Gastrocnemius medialis (tissue), 4 donors: ENCODE measurements at regions not wholly inside any gene's neighbourhood (a gene's known extent, or its start where the extent isn't known, plus 50 kb on each side); places are given as distances from the start of the nearest gene placed in this dataset.

Experiments
- ATAC-seq, 2 donors: fragments of 150-250 bp; one replicate each; pipeline ENCODE4 v1.9.1; 2016
- DNase-seq, 2 donors: peaks; one replicate each; pipeline ENCODE4 v3.0.0-alpha.2; 2019
- H3K27ac ChIP-seq, 4 donors: fragments of 200-600 bp; sonication (generic); 1 replicate in 1 of 4; 2 replicates in 3 of 4; pipeline ENCODE4 v1.5.1; 2016 to 2018; ENCODE audit warnings: mild to moderate bottlenecking in 2 of 4, moderate library complexity in 1 of 4
- H3K27me3 ChIP-seq, 3 donors: fragments of 200-600 bp; sonication (generic) in 2 of 3; 1 replicate in 1 of 3; 2 replicates in 2 of 3; pipeline versions ENCODE4 v1.5.1 to v1.6.0; 2016 to 2019; ENCODE audit warnings: mild to moderate bottlenecking in 1 of 3, moderate library complexity in 1 of 3
- H3K36me3 ChIP-seq, 2 donors: fragments of 200-600 bp; sonication (generic) in 1 of 2; one replicate each; pipeline ENCODE4 v1.5.1; 2017 to 2018
- H3K4me1 ChIP-seq, 2 donors: fragments of 200-600 bp; sonication (generic) in 1 of 2; one replicate each; pipeline ENCODE4 v1.5.1; 2016 to 2017; ENCODE audit warnings: mild to moderate bottlenecking in 2 of 2
- H3K4me3 ChIP-seq, 4 donors: fragments of 200-600 bp; sonication (generic) in 3 of 4; 1 replicate in 1 of 4; 2 replicates in 3 of 4; pipeline ENCODE4 v1.5.1; 2016 to 2019; ENCODE audit warnings: mild to moderate bottlenecking in 2 of 4
- H3K9me3 ChIP-seq, 3 donors: fragments of 200-600 bp; sonication (generic) in 2 of 3; 1 replicate in 1 of 3; 2 replicates in 2 of 3; pipeline ENCODE4 v1.5.1; 2016 to 2019
- POLR2A ChIP-seq, 2 donors: fragments of 450-650 bp; IDR thresholded peaks; one replicate each; pipeline ENCODE4 v1.6.1; 2017; ENCODE audit warnings: antibody characterized with exemption in 2 of 2, mild to moderate bottlenecking in 2 of 2, moderate library complexity in 2 of 2
- in situ Hi-C, 4 donors: fragments of 200-750 bp; cut with MboI; loops; one replicate each; pipeline versions ENCODE4 v1.15.0 to v1.8.0; 2017; ENCODE audit warnings: low sequenced_read_pairs in 4 of 4
- intact Hi-C: fragments of 100-400 bp; cut with DNase I; formaldehyde crosslinking; loops from one replicate; pipeline ENCODE4 v1.15.1; 2023; ENCODE audit warnings: low total_unique reads
- TF ChIP-seq, protein P1 (sequence below), 5 experiments: fragments of 450-650 bp in 3 of 5; fragments of 200-600 bp in 2 of 5; sonication (generic) in 2 of 5; IDR thresholded peaks in 4 of 5; conservative IDR thresholded peaks in 1 of 5; 1 replicate in 4 of 5; 2 replicates in 1 of 5; pipeline ENCODE4 v1.5.1; 2016 to 2019; ENCODE audit warnings: antibody characterized with exemption in 5 of 5, mild to moderate bottlenecking in 3 of 5, moderate library complexity in 3 of 5

DNA sequence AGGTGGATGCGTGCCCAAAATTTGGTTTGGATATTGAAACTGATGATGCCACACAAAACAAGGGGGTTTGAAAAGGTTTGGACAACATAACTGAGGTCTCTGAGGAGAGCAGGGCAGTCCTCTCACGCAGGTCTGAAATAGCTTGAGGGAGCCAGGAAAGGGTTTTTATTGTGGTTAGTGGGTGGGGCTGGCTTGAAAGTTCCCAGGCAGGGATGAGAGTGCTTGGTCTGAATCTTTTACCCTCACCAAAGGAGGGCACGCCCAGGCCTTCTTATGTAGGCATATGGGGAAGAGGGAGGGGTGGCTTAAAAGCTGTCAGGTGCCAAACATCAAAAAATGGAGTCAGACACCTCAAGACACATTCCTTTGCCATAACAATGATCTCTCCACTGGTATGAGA is 493.1 kb upstream of the CCDC196 start:
- ATAC-seq (no peak), DNase-seq (no peak)
- Histone ChIP-seq H3K27me3 (no peaks in the 10 kb centered on the region), H3K36me3 (no peaks in the 10 kb centered on the region), H3K4me3 (no peak overlapping the region), H3K9me3 (no peaks in the 10 kb centered on the region), H3K27ac (no peak overlapping the region), H3K4me1 (no peaks in the 10 kb centered on the region)
- intact Hi-C loops (no loop called here), in situ Hi-C loops (no loop called here)
- TF ChIP-seq, protein P1, sequence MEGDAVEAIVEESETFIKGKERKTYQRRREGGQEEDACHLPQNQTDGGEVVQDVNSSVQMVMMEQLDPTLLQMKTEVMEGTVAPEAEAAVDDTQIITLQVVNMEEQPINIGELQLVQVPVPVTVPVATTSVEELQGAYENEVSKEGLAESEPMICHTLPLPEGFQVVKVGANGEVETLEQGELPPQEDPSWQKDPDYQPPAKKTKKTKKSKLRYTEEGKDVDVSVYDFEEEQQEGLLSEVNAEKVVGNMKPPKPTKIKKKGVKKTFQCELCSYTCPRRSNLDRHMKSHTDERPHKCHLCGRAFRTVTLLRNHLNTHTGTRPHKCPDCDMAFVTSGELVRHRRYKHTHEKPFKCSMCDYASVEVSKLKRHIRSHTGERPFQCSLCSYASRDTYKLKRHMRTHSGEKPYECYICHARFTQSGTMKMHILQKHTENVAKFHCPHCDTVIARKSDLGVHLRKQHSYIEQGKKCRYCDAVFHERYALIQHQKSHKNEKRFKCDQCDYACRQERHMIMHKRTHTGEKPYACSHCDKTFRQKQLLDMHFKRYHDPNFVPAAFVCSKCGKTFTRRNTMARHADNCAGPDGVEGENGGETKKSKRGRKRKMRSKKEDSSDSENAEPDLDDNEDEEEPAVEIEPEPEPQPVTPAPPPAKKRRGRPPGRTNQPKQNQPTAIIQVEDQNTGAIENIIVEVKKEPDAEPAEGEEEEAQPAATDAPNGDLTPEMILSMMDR (IDR thresholded peaks at IDR 0.05 in 4 of 5, conservative IDR thresholded peaks at IDR 0.05 in 1 of 5): no peak
- TF ChIP-seq POLR2A (IDR thresholded peaks at IDR 0.05): no peak

DNA sequence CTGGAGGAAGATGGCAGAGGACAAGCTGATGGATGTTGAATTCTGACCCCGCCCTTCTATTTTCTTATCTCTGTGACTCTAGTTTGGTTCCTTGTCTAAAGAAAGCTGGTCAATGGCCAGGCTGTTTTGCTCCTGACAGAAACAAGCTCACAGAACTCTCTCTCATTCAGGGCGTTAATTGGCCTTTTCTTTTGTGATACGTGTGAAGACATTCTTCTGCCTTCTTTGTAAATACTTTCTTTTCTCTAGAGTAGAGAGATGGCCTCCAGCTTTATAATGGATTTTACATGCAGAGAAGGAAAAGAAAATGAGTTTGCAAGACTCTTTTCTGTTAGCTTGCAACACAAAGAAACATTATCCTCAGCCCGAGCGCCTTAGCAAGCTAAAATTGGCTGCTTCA is 492.2 kb upstream of the CCDC196 start:
- no peaks in the 10 kb centered on the region for H3K27me3 ChIP-seq
- no peak for ATAC-seq
- no peaks in the 10 kb centered on the region for H3K4me1 ChIP-seq
- no peak overlapping the region for H3K27ac ChIP-seq
- no peaks in the 10 kb centered on the region for H3K36me3 ChIP-seq
- H3K4me3 ChIP-seq: no peak overlapping the region
- intact Hi-C loops (no loop called here), in situ Hi-C loops (no loop called here)
- H3K9me3 ChIP-seq: no peaks in the 10 kb centered on the region
- no peak for DNase-seq
- TF ChIP-seq, protein P1 (IDR thresholded peaks at IDR 0.05 in 4 of 5, conservative IDR thresholded peaks at IDR 0.05 in 1 of 5): no peak
- TF ChIP-seq POLR2A (IDR thresholded peaks at IDR 0.05): no peak

DNA sequence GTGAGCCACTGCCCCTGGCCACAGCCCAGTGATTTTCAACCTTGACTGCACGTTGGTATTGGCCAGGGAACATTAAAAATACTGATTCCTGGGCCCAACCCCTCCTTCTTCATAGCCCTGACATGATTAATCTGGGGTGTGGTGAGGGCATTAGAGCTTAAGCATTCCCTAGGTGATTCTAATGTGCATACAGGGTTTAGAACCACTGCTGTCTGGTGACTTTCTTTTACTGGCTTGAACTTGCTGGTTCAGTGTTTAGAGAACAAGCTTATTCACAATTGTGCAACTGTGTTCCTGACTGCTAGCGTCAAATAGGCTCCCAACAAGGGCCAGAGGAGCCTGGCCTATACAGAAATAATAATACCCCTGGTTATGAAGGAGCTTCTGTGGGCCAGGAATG is 488.8 kb upstream of the CCDC196 start:
- intact Hi-C loops: no loop called here
- TF ChIP-seq, protein P1 (IDR thresholded peaks at IDR 0.05 in 4 of 5, conservative IDR thresholded peaks at IDR 0.05 in 1 of 5): no peak
- no peak for TF ChIP-seq POLR2A (IDR thresholded peaks at IDR 0.05)
- DNase-seq: no peak
- ATAC-seq: no peak
- Histone ChIP-seq H3K36me3 (no peaks in the 10 kb centered on the region), H3K9me3 (no peaks in the 10 kb centered on the region), H3K4me1 (no peaks in the 10 kb centered on the region), H3K4me3 (no peak overlapping the region), H3K27me3 (no peaks in the 10 kb centered on the region), H3K27ac (no peak overlapping the region)
- in situ Hi-C loops: no loop called here

DNA sequence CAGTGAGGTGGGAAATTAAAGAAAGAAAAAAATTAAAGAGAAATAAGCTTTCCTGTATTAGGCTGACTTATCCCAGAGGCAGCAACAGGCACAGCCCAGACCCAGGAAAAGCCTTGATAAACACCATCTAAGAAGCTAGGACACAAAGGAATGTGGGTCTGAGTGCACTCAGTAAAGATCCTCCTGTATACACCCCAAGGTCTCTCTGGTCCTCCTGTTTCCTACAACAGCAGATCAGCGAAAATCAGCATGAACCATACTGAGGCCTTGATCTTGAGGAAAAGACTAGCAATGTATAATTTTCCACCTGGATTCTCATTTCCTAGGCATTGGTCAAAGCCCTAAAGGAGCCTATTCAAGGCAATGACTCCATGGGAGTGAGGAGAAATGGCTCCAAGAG is 486.3 kb upstream of the CCDC196 start:
- intact Hi-C loops: no loop called here
- in situ Hi-C loops: no loop called here
- no peaks in the 10 kb centered on the region for H3K9me3 ChIP-seq
- ATAC-seq (no peak), DNase-seq (no peak)
- no peaks in the 10 kb centered on the region for H3K4me1 ChIP-seq
- H3K36me3 ChIP-seq: no peaks in the 10 kb centered on the region
- H3K27ac ChIP-seq: no peak overlapping the region
- TF ChIP-seq, protein P1 (IDR thresholded peaks at IDR 0.05 in 4 of 5, conservative IDR thresholded peaks at IDR 0.05 in 1 of 5): no peak
- no peak for TF ChIP-seq POLR2A (IDR thresholded peaks at IDR 0.05)
- no peaks in the 10 kb centered on the region for H3K27me3 ChIP-seq
- no peak overlapping the region for H3K4me3 ChIP-seq

DNA sequence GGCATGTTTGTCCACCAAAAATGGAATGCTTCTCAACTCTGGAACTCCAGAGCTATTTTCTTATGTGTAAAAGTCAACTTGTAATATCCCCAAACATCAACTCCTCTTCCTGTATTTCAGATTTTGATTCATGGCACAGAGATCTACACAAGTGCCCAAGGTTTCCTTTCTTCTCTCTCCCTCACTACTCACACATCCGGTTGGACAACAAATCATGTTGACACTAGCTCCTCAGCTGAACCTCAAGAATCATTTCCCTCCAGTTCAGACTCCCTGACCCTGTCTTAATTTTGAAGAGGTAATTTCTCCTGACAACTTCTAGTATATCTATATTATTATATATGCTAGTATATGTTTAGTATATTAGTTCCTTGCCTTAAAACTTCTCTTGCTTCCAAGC is 485.4 kb upstream of the CCDC196 start:
- H3K36me3 ChIP-seq: no peaks in the 10 kb centered on the region
- intact Hi-C loops (no loop called here), in situ Hi-C loops (no loop called here)
- H3K27me3 ChIP-seq: no peaks in the 10 kb centered on the region
- DNase-seq (no peak), ATAC-seq (no peak)
- no peaks in the 10 kb centered on the region for H3K4me1 ChIP-seq
- H3K9me3 ChIP-seq: no peaks in the 10 kb centered on the region
- no peak overlapping the region for H3K4me3 ChIP-seq
- no peak for TF ChIP-seq POLR2A (IDR thresholded peaks at IDR 0.05)
- TF ChIP-seq, protein P1 (IDR thresholded peaks at IDR 0.05 in 4 of 5, conservative IDR thresholded peaks at IDR 0.05 in 1 of 5): no peak
- H3K27ac ChIP-seq: no peak overlapping the region
